ENCODE measurements at regions not wholly inside any gene's neighbourhood (a gene's known extent, or its start where the extent isn't known, plus 50 kb on each side); places are given as distances from the start of the nearest gene placed in this dataset.

- Histone ChIP-seq H3K9me3 (ENCODE audit: control insufficient read depth, insufficient read depth, low read depth, low read length) (no peaks in the 10 kb centered on the region), H3K4me3 (ENCODE audit: low read depth in 2 of 2, low read length in 2 of 2) (no peak overlapping the region), H3K4me1 (ENCODE audit: control insufficient read depth, insufficient read depth, low read length) (no peaks in the 10 kb centered on the region), H3K27me3 (ENCODE audit: control insufficient read depth, insufficient read depth, low read length) (no peaks in the 10 kb centered on the region), H3K27ac (ENCODE audit: low read length) (no peak overlapping the region), H3K36me3 (ENCODE audit: control insufficient read depth, insufficient read depth, low read length) (no peaks in the 10 kb centered on the region)
- in situ Hi-C loops (cut with HindIII; ENCODE audit: low pct_unique_long_range_greater_than_20kb, low sequenced_read_pairs) (no loop called here), intact Hi-C loops (cut with micrococcal nuclease; ENCODE audit: unreplicated experiment) (no loop called here)
- ATAC-seq, result no peak
- ChIA-PET CTCF (no interaction called here), POLR2A (no interaction called here)
- DNase-seq (ENCODE audit: low read depth, low spot score), result no peak
- no TSS peak for BruUV-seq (replicated peaks)
- TF ChIP-seq REST (IDR thresholded peaks at IDR 0.05; ENCODE audit: insufficient read depth in 1 of 2, low read depth in 2 of 2, low read length in 1 of 2) (no peak), TCF7L2 (IDR thresholded peaks at IDR 0.05; ENCODE audit: low read depth, low read length) (no peak), CTCF (IDR thresholded peaks at IDR 0.05) (no peak), POLR2AphosphoS5 (IDR thresholded peaks at IDR 0.05; ENCODE audit: low read depth, low read length) (no peak), SIN3A (IDR thresholded peaks at IDR 0.05; ENCODE audit: borderline replicate concordance, insufficient read depth, low read depth, low read length) (no peak)
These were observed 79.9 kb downstream of the TAF11L14 start for GRCh38 chr5:17714186-17714585.

- no TSS peak for BruUV-seq (replicated peaks)
- no peaks in the 10 kb centered on the region for H3K9me3 ChIP-seq (ENCODE audit: control insufficient read depth, insufficient read depth, low read depth, low read length)
- H3K36me3 ChIP-seq (ENCODE audit: control insufficient read depth, insufficient read depth, low read length), result no peaks in the 10 kb centered on the region
- no peaks in the 10 kb centered on the region for H3K27me3 ChIP-seq (ENCODE audit: control insufficient read depth, insufficient read depth, low read length)
- DNase-seq (ENCODE audit: low read depth, low spot score) (no peak), ATAC-seq (no peak)
- in situ Hi-C loops (cut with HindIII; ENCODE audit: low pct_unique_long_range_greater_than_20kb, low sequenced_read_pairs), result no loop called here
- no peak for TF ChIP-seq SIN3A (IDR thresholded peaks at IDR 0.05; ENCODE audit: borderline replicate concordance, insufficient read depth, low read depth, low read length)
- H3K27ac ChIP-seq (ENCODE audit: low read length), result no peak overlapping the region
- intact Hi-C loops (cut with micrococcal nuclease; ENCODE audit: unreplicated experiment), result no loop called here
- CTCF ChIA-PET, result no interaction called here
- no peaks in the 10 kb centered on the region for H3K4me1 ChIP-seq (ENCODE audit: control insufficient read depth, insufficient read depth, low read length)
- no peak overlapping the region for H3K4me3 ChIP-seq (ENCODE audit: low read depth in 2 of 2, low read length in 2 of 2)
- POLR2A ChIA-PET, result no interaction called here
These were observed 85.3 kb downstream of the TAF11L14 start for GRCh38 chr5:17719592-17719991.

GRCh38 chr5:17720071-17720470 lies 85.8 kb downstream of the TAF11L14 start:
- no TSS peak for BruUV-seq (replicated peaks)
- Histone ChIP-seq H3K4me1 (ENCODE audit: control insufficient read depth, insufficient read depth, low read length) (no peaks in the 10 kb centered on the region), H3K27ac (ENCODE audit: low read length) (no peak overlapping the region), H3K36me3 (ENCODE audit: control insufficient read depth, insufficient read depth, low read length) (no peaks in the 10 kb centered on the region), H3K27me3 (ENCODE audit: control insufficient read depth, insufficient read depth, low read length) (no peaks in the 10 kb centered on the region), H3K9me3 (ENCODE audit: control insufficient read depth, insufficient read depth, low read depth, low read length) (no peaks in the 10 kb centered on the region), H3K4me3 (ENCODE audit: low read depth in 2 of 2, low read length in 2 of 2) (no peak overlapping the region)
- POLR2A ChIA-PET, result no interaction called here
- no peak for DNase-seq (ENCODE audit: low read depth, low spot score)
- TF ChIP-seq REST (IDR thresholded peaks at IDR 0.05; ENCODE audit: insufficient read depth in 1 of 2, low read depth in 2 of 2, low read length in 1 of 2) (no peak), POLR2AphosphoS5 (IDR thresholded peaks at IDR 0.05; ENCODE audit: low read depth, low read length) (no peak)
- CTCF ChIA-PET, result no interaction called here
- intact Hi-C loops (cut with micrococcal nuclease; ENCODE audit: unreplicated experiment), result no loop called here
- in situ Hi-C loops (cut with HindIII; ENCODE audit: low pct_unique_long_range_greater_than_20kb, low sequenced_read_pairs), result no loop called here
- no peak for ATAC-seq
